GM19025 (cell line): ENCODE measurements at regions not wholly inside any gene's neighbourhood (a gene's known extent, or its start where the extent isn't known, plus 50 kb on each side); places are given as distances from the start of the nearest gene placed in this dataset.
"Not testable (repeated sequence)": the region's sequence is repeated elsewhere in the genome, so short reads cannot be mapped to it uniquely, and the experiment has no call there.

Source experiments
- ATAC-seq: cut with Tn5 transposase; IDR thresholded peaks from one replicate; pipeline ENCODE4 v1.9.1; 2021; ENCODE audit warnings: mild to moderate bottlenecking, low read depth, moderate library complexity; ENCODE audit not compliant: unreplicated experiment

GRCh38 chr5:81830596-81830995 is 79.7 kb upstream of the SSBP2 start:
- no peak for ATAC-seq

GRCh38 chr5:81829242-81829641 is 78.3 kb upstream of the SSBP2 start:
- ATAC-seq, result no peak

GRCh38 chr5:81827500-81827899 is 76.6 kb upstream of the SSBP2 start:
- no peak for ATAC-seq

GRCh38 chr5:81826128-81826527 is 75.2 kb upstream of the SSBP2 start:
- ATAC-seq, result no peak

- ATAC-seq, result no peak
Observed at GRCh38 chr5:81825237-81825636, 74.3 kb upstream of the SSBP2 start.

- not testable (repeated sequence) for ATAC-seq
Observed at GRCh38 chr5:81823736-81824135, 72.8 kb upstream of the SSBP2 start.

- no peak for ATAC-seq
Observed at GRCh38 chr5:81820863-81821262, 70.0 kb upstream of the SSBP2 start.

GRCh38 chr5:81820318-81820636 is 69.4 kb upstream of the SSBP2 start:
- no peak for ATAC-seq

GRCh38 chr5:81819556-81820317 is 68.8 kb upstream of the SSBP2 start:
- no peak for ATAC-seq

- no peak for ATAC-seq
Observed at GRCh38 chr5:81817980-81818379, 67.1 kb upstream of the SSBP2 start.

- no peak for ATAC-seq
Observed at GRCh38 chr5:81817086-81817485, 66.2 kb upstream of the SSBP2 start.

GRCh38 chr5:81815321-81815720 is 64.4 kb upstream of the SSBP2 start:
- ATAC-seq, result no peak

- no peak for ATAC-seq
Observed at GRCh38 chr5:81808106-81808505, 57.2 kb upstream of the SSBP2 start.

GRCh38 chr5:81805086-81805485 is 54.2 kb upstream of the SSBP2 start:
- no peak for ATAC-seq

GRCh38 chr5:81803812-81804211 is 52.9 kb upstream of the SSBP2 start:
- no peak for ATAC-seq

- ATAC-seq, result no peak
Observed at GRCh38 chr5:81802625-81803024, 51.7 kb upstream of the SSBP2 start.

GRCh38 chr5:81802020-81802419 is 51.1 kb upstream of the SSBP2 start:
- no peak for ATAC-seq

GRCh38 chr5:81800797-81801196 is 49.9 kb upstream of the SSBP2 start:
- no peak for ATAC-seq
